ENCODE measurements at regions not wholly inside any gene's neighbourhood (a gene's known extent, or its start where the extent isn't known, plus 50 kb on each side); places are given as distances from the start of the nearest gene placed in this dataset.

- H3K9me2 ChIP-seq (ENCODE audit: insufficient read depth) = 0 out of 2 replicates have a peak, but pooled peaks cover 3% of the 10 kb centered on the region
- no peaks in the 10 kb centered on the region for H3K4me1 ChIP-seq (ENCODE audit: insufficient read depth)
- H3K36me3 Mint-ChIP-seq (ENCODE audit: low read depth) = peaks cover 11% of the 10 kb centered on the region; the same call in 2 of the 3 replicates
- no peak for DNase-seq (ENCODE audit: low spot score)
- no peaks in the 10 kb centered on the region for H3K79me2 ChIP-seq (replicated peaks; ENCODE audit: insufficient read depth)
- H3K36me3 ChIP-seq (ENCODE audit: insufficient read depth) = no peaks in the 10 kb centered on the region
- peaks cover 18% of the 10 kb centered on the region for H3K9me3 Mint-ChIP-seq
- no peak overlapping the region for H3K27ac ChIP-seq (ENCODE audit: low read depth)
- no peaks in the 10 kb centered on the region for H3K27me3 ChIP-seq (ENCODE audit: insufficient read depth)
- TF ChIP-seq EZH2 (IDR thresholded peaks at IDR 0.05; ENCODE audit: low read depth, unreplicated experiment) = no peak
- TF ChIP-seq, protein P1, sequence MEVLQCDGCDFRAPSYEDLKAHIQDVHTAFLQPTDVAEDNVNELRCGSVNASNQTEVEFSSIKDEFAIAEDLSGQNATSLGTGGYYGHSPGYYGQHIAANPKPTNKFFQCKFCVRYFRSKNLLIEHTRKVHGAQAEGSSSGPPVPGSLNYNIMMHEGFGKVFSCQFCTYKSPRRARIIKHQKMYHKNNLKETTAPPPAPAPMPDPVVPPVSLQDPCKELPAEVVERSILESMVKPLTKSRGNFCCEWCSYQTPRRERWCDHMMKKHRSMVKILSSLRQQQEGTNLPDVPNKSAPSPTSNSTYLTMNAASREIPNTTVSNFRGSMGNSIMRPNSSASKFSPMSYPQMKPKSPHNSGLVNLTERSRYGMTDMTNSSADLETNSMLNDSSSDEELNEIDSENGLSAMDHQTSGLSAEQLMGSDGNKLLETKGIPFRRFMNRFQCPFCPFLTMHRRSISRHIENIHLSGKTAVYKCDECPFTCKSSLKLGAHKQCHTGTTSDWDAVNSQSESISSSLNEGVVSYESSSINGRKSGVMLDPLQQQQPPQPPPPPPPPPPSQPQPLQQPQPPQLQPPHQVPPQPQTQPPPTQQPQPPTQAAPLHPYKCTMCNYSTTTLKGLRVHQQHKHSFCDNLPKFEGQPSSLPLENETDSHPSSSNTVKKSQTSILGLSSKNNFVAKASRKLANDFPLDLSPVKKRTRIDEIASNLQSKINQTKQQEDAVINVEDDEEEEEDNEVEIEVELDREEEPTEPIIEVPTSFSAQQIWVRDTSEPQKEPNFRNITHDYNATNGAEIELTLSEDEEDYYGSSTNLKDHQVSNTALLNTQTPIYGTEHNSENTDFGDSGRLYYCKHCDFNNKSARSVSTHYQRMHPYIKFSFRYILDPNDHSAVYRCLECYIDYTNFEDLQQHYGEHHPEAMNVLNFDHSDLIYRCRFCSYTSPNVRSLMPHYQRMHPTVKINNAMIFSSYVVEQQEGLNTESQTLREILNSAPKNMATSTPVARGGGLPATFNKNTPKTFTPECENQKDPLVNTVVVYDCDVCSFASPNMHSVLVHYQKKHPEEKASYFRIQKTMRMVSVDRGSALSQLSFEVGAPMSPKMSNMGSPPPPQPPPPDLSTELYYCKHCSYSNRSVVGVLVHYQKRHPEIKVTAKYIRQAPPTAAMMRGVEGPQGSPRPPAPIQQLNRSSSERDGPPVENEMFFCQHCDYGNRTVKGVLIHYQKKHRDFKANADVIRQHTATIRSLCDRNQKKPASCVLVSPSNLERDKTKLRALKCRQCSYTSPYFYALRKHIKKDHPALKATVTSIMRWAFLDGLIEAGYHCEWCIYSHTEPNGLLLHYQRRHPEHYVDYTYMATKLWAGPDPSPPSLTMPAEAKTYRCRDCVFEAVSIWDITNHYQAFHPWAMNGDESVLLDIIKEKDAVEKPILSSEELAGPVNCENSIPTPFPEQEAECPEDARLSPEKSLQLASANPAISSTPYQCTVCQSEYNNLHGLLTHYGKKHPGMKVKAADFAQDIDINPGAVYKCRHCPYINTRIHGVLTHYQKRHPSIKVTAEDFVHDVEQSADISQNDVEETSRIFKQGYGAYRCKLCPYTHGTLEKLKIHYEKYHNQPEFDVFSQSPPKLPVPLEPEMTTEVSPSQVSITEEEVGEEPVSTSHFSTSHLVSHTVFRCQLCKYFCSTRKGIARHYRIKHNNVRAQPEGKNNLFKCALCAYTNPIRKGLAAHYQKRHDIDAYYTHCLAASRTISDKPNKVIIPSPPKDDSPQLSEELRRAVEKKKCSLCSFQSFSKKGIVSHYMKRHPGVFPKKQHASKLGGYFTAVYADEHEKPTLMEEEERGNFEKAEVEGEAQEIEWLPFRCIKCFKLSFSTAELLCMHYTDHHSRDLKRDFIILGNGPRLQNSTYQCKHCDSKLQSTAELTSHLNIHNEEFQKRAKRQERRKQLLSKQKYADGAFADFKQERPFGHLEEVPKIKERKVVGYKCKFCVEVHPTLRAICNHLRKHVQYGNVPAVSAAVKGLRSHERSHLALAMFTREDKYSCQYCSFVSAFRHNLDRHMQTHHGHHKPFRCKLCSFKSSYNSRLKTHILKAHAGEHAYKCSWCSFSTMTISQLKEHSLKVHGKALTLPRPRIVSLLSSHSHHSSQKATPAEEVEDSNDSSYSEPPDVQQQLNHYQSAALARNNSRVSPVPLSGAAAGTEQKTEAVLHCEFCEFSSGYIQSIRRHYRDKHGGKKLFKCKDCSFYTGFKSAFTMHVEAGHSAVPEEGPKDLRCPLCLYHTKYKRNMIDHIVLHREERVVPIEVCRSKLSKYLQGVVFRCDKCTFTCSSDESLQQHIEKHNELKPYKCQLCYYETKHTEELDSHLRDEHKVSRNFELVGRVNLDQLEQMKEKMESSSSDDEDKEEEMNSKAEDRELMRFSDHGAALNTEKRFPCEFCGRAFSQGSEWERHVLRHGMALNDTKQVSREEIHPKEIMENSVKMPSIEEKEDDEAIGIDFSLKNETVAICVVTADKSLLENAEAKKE (CRISPR knock-in tag; IDR thresholded peaks at IDR 0.05) = no peak
- TF ChIP-seq REST (IDR thresholded peaks at IDR 0.05; ENCODE audit: unreplicated experiment) = no peak
- TF ChIP-seq JUNB (IDR thresholded peaks at IDR 0.05; ENCODE audit: unreplicated experiment) = no peak
- TF ChIP-seq CREB1 (CRISPR knock-in tag; IDR thresholded peaks at IDR 0.05; ENCODE audit: low read depth) = no peak
- TF ChIP-seq, protein P2, sequence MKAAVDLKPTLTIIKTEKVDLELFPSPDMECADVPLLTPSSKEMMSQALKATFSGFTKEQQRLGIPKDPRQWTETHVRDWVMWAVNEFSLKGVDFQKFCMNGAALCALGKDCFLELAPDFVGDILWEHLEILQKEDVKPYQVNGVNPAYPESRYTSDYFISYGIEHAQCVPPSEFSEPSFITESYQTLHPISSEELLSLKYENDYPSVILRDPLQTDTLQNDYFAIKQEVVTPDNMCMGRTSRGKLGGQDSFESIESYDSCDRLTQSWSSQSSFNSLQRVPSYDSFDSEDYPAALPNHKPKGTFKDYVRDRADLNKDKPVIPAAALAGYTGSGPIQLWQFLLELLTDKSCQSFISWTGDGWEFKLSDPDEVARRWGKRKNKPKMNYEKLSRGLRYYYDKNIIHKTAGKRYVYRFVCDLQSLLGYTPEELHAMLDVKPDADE (IDR thresholded peaks at IDR 0.05) = no peak
- no peak for TF ChIP-seq ZNF114 (CRISPR knock-in tag; IDR thresholded peaks at IDR 0.05)
- TF ChIP-seq STAT1 (IDR thresholded peaks at IDR 0.05; ENCODE audit: unreplicated experiment) = no peak
- H3K4me3 ChIP-seq = no peak overlapping the region
- no peaks in the 10 kb centered on the region for H3K4me1 Mint-ChIP-seq
- peaks cover 2% of the 10 kb centered on the region for H3K27me3 Mint-ChIP-seq (ENCODE audit: insufficient read depth, low read depth, poor library complexity)
- no peak overlapping the region for H3K4me2 ChIP-seq
- no peaks in the 10 kb centered on the region for H3F3A ChIP-seq (replicated peaks; ENCODE audit: low read depth)
- no peak overlapping the region for H2AFZ ChIP-seq
- H4K20me1 ChIP-seq (replicated peaks; ENCODE audit: insufficient read depth) = no peaks in the 10 kb centered on the region
- no peak overlapping the region for H3K27ac Mint-ChIP-seq
- ATAC-seq = no peak
- H3K4me3 Mint-ChIP-seq = no peak overlapping the region
Observed at GRCh38 chr4:58265734-58266133, 1155.5 kb upstream of the IGFBP7 start.

Data from GM23338 (cell line).